PC-3 (cell line): ENCODE measurements at regions not wholly inside any gene's neighbourhood (a gene's known extent, or its start where the extent isn't known, plus 50 kb on each side); places are given as distances from the start of the nearest gene placed in this dataset.

Source experiments
- ATAC-seq: fragments of 200-7000 bp; cut with Tn5 transposase; 2 replicates; pipeline ENCODE4 v1.9.1; 2020; ENCODE audit warnings: mild to moderate bottlenecking, moderate library complexity
- BruUV-seq: library from RNA; stranded (reverse); fragments of 400-500 nt; replicated peaks from 2 replicates; lab custom pipeline; 2021; lab: Mats Ljungman, UMichigan
- CTCF ChIA-PET: fragments of 300-600 bp; sonication (Branson Sonifier 250); formaldehyde crosslinking; loops from one replicate; lab custom pipeline; 2022; ENCODE audit warnings: antibody characterized with exemption; lab: Charles Lee
- POLR2A ChIA-PET: fragments of 300-600 bp; sonication (Branson Sonifier 250); formaldehyde crosslinking; loops from one replicate; lab custom pipeline; 2022; ENCODE audit warnings: antibody characterized with exemption; ENCODE audit not compliant: unreplicated experiment; lab: Charles Lee
- DNase-seq: peaks from one replicate; pipeline ENCODE4 v3.0.0-alpha.2; 2015
- H2AFZ ChIP-seq: fragments of 300-600 bp; sonication (generic); 2 replicates; pipeline ENCODE4 v1.6.0; 2016; ENCODE audit warnings: antibody characterized with exemption, low read length
- H3F3A ChIP-seq: fragments of 300-600 bp; sonication (generic); one replicate; pipeline ENCODE4 v1.6.0; 2017; ENCODE audit warnings: antibody characterized with exemption, low read length, control low read depth, mild to moderate bottlenecking; ENCODE audit not compliant: unreplicated experiment
- H3K27ac ChIP-seq: fragments of 300-600 bp; sonication (generic); 2 replicates; pipeline ENCODE4 v1.5.1; 2016; ENCODE audit warnings: mild to moderate bottlenecking, low read length
- H3K27me3 ChIP-seq: fragments of 300-600 bp; sonication (generic); 2 replicates; pipeline ENCODE4 v1.6.1; 2016; ENCODE audit warnings: low read length, mixed read lengths
- H3K36me3 ChIP-seq: fragments of 300-600 bp; sonication (generic); 2 replicates; pipeline ENCODE4 v1.6.1; 2016; ENCODE audit warnings: low read depth, mixed run types, low read length, mixed read lengths
- H3K4me1 ChIP-seq: fragments of 300-600 bp; sonication (generic); 2 replicates; pipeline ENCODE4 v1.5.1; 2016; ENCODE audit warnings: low read length; ENCODE audit not compliant: insufficient read depth
- H3K4me2 ChIP-seq: fragments of 300-600 bp; sonication (generic); 2 replicates; pipeline ENCODE4 v1.6.0; 2016; ENCODE audit warnings: low read length
- H3K4me3 ChIP-seq: fragments of 300-600 bp; sonication (generic); 2 replicates; pipeline ENCODE4 v1.5.1; 2016; ENCODE audit warnings: mild to moderate bottlenecking, low read length, mixed read lengths
- H3K79me2 ChIP-seq: fragments of 300-600 bp; sonication (generic); 2 replicates; pipeline ENCODE4 v1.6.1; 2017; ENCODE audit warnings: low read length, mixed read lengths
- H3K9ac ChIP-seq: fragments of 300-600 bp; sonication (generic); 2 replicates; pipeline ENCODE4 v1.6.0; 2016; ENCODE audit warnings: mild to moderate bottlenecking, low read length
- H3K9me2 ChIP-seq: fragments of 300-600 bp; sonication (generic); replicated peaks from 2 replicates; pipeline ENCODE4 v1.6.1; 2016; ENCODE audit warnings: mixed run types, low read length, mixed read lengths
- H3K9me3 ChIP-seq: fragments of 300-600 bp; sonication (generic); 2 replicates; pipeline ENCODE4 v1.6.1; 2016; ENCODE audit warnings: low read length, mixed read lengths
- H4K20me1 ChIP-seq: fragments of 300-600 bp; sonication (generic); 2 replicates; pipeline ENCODE4 v1.6.1; 2016; ENCODE audit warnings: low read length, mixed read lengths
- CTCF ChIP-seq: fragments of 300-600 bp; sonication (generic); conservative IDR thresholded peaks from 2 replicates; pipeline ENCODE4 v1.5.1; 2017; ENCODE audit warnings: antibody characterized with exemption, low read depth, mild to moderate bottlenecking, low read length
- EZH2 ChIP-seq: fragments of 300-600 bp; sonication (generic); IDR thresholded peaks from one replicate; pipeline ENCODE4 v1.6.1; 2017; ENCODE audit warnings: antibody characterized with exemption, mild to moderate bottlenecking, low read length; ENCODE audit not compliant: unreplicated experiment
- EZH2phosphoT487 ChIP-seq: fragments of 300-600 bp; sonication (generic); IDR thresholded peaks from 2 replicates; pipeline ENCODE4 v1.6.1; 2018; ENCODE audit warnings: mild to moderate bottlenecking, antibody characterized with exemption, low read length, borderline replicate concordance
- intact Hi-C: fragments of 100-400 bp; cut with micrococcal nuclease; formaldehyde crosslinking; loops from 2 replicates; pipeline ENCODE4 v1.9.0; 2023

GRCh38 chr6:22886650-22887581, 317.6 kb downstream of the HDGFL1 start:
- intact Hi-C loops = loop anchor here (5.0 to 10.0 kb wide), 2 partner anchors 60 to 162 kb away; no protein-coding TSS in a partner anchor
- DNase-seq (peak; percentile 38), ATAC-seq (peak; percentile 87)
- Histone ChIP-seq H4K20me1 (no peaks in the 10 kb centered on the region), H3K9me3 (no peaks in the 10 kb centered on the region), H3K4me2 (peak overlapping the region; percentile 33), H3K9me2 (no peaks in the 10 kb centered on the region), H3K27me3 (no peaks in the 10 kb centered on the region), H3K27ac (peak overlapping the region; percentile 27), H3F3A (no peaks in the 10 kb centered on the region), H3K4me1 (peaks cover 31% of the 10 kb centered on the region), H3K79me2 (no peaks in the 10 kb centered on the region), H3K36me3 (no peaks in the 10 kb centered on the region), H2AFZ (peak overlapping the region; percentile 48), H3K9ac (peak overlapping the region; percentile 16; the same call in 1 of the 2 replicates), H3K4me3 (no peak overlapping the region)
- POLR2A ChIA-PET = no interaction called here
- BruUV-seq = no TSS peak
- CTCF ChIA-PET = no interaction called here
- no peak for TF ChIP-seq CTCF
- no peak for TF ChIP-seq EZH2
- TF ChIP-seq EZH2phosphoT487 = no peak

GRCh38 chr6:22888163-22888752, 318.9 kb downstream of the HDGFL1 start:
- no peak overlapping the region for H3K4me3 ChIP-seq
- no peak overlapping the region for H3K4me2 ChIP-seq
- H4K20me1 ChIP-seq = no peaks in the 10 kb centered on the region
- peak overlapping the region; percentile 38 for H3K27ac ChIP-seq
- no peaks in the 10 kb centered on the region for H3K79me2 ChIP-seq
- CTCF ChIA-PET = no interaction called here
- no peaks in the 10 kb centered on the region for H3K9me2 ChIP-seq
- H2AFZ ChIP-seq = no peak overlapping the region
- peak; percentile 50 for DNase-seq
- TF ChIP-seq EZH2phosphoT487 = no peak
- TF ChIP-seq CTCF = no peak
- BruUV-seq = no TSS peak
- ATAC-seq = no peak
- POLR2A ChIA-PET = no interaction called here
- H3K4me1 ChIP-seq = peaks cover 37% of the 10 kb centered on the region
- no peaks in the 10 kb centered on the region for H3F3A ChIP-seq
- no peaks in the 10 kb centered on the region for H3K9me3 ChIP-seq
- no peaks in the 10 kb centered on the region for H3K36me3 ChIP-seq
- no peak overlapping the region; the same call in 1 of the 2 replicates for H3K9ac ChIP-seq
- no peaks in the 10 kb centered on the region for H3K27me3 ChIP-seq
- intact Hi-C loops = loop anchor here (5.0 to 10.0 kb wide), 2 partner anchors 61 to 163 kb away; no protein-coding TSS in a partner anchor

- ATAC-seq = no peak
- H3K4me2 ChIP-seq = peak overlapping the region; percentile 42
- no peaks in the 10 kb centered on the region for H3K36me3 ChIP-seq
- no TSS peak for BruUV-seq
- CTCF ChIA-PET = no interaction called here
- no peaks in the 10 kb centered on the region for H3F3A ChIP-seq
- no peaks in the 10 kb centered on the region for H3K79me2 ChIP-seq
- H2AFZ ChIP-seq = peak overlapping the region; percentile 66
- no peaks in the 10 kb centered on the region for H3K9me2 ChIP-seq
- POLR2A ChIA-PET = interaction anchor here (0.6 to 0.7 kb wide), 2 partner anchors 39 to 533 kb away, joined by 3 to 6 read pairs; no protein-coding TSS in a partner anchor
- H3K9me3 ChIP-seq = no peaks in the 10 kb centered on the region
- no peak overlapping the region for H3K4me3 ChIP-seq
- peak overlapping the region; percentile 46 for H3K9ac ChIP-seq
- intact Hi-C loops = no loop called here
- H3K4me1 ChIP-seq = peaks cover 30% of the 10 kb centered on the region
- H3K27ac ChIP-seq = peak overlapping the region; percentile 90
- no peaks in the 10 kb centered on the region for H3K27me3 ChIP-seq
- TF ChIP-seq EZH2 (no peak), EZH2phosphoT487 (no peak), CTCF (no peak)
- no peaks in the 10 kb centered on the region for H4K20me1 ChIP-seq
- no peak for DNase-seq
Measured at GRCh38 chr6:22891934-22892333, 322.6 kb downstream of the HDGFL1 start.
